HCEC 1CT (cell line): ENCODE measurements at regions not wholly inside any gene's neighbourhood (a gene's known extent, or its start where the extent isn't known, plus 50 kb on each side); places are given as distances from the start of the nearest gene placed in this dataset.

Experiments
- DNase-seq: peaks from one replicate; pipeline ENCODE4 v3.0.0-alpha.2; 2017

DNA sequence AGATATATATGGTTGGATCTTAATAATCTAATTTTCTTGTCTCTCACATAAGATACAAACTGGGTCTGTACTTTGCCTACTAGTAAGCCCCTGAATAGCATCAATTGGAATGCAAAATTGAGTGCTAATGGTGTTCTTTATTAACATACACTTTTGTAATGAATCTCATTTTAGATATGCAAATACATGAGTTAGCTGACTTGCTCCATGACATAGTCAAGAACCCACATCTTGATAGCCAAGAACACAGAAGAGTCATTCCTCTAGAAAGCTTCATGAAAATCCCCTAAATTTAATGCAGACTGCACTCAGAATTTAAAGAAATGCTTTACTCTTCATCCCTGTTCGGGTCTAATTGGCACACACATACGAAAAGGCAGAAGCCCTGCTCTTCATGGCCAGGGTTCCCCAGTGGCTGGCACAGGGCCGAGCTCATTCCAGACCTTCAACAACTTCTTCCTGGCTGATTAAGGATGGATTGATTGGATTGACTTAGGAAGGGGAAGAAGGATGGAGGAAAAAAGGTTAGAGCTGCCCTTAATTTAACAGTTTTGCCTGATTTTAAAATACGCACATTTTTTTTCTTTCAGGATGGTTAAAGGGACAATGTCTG is 431.1 kb upstream of the KLF6 start:
- no peak for DNase-seq

DNA sequence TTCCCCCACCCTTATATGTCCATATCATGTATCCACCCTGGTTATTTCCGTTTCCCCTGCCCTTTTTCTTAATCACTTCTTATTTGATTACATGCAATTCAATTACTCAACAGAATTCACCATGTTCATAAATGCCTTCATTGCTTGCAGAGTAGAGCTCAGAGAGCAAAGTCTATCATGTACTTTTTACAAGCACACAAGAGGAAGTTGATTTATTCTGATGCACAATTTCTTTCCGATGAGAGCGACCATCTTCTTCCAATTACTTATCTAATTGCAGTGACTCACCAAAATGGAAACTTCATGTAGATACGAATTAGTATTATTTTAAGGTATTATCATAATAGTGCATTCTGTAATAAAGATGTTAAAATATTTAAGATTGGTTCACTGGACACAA is 430.5 kb upstream of the KLF6 start:
- no peak for DNase-seq

DNA sequence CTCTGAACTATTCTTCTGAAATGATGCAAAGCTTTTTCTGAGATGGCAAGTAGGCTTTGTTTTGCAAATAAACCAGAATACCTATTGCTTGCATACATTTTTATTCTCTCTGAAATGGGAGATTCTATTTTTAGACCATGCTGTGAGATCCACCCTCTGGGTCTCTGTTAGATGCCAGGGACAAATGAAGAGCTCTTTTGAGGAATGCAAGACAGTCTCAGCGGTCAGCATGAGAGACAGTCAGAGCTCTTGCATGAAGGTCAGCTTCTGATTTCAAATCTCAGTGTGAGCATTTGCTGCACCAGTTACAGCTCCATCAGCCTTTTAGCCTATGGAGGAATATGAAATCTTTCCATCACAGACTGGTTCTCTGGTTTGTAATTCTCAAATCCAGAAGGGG is 429.9 kb upstream of the KLF6 start:
- DNase-seq = no peak

DNA sequence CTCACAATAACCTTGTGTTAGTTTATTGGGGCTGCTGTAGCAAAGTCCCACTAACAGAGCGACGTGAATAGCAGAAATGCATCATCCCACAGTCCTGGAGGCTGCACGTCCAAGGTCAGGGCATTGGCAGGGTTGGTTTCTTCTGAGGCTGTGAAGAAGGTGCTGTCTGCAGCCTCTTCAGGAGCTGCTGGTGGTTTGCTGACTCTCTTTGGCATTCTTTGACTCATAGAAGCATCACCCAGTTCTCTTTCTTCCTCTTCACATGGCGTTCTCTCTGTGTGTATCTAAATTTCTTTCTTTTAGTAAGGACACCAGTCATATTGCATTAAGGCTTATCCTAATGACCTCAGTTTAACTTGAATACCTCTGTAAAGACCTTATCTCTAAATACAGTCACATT is 428.4 kb upstream of the KLF6 start:
- peak; percentile 55 for DNase-seq

DNA sequence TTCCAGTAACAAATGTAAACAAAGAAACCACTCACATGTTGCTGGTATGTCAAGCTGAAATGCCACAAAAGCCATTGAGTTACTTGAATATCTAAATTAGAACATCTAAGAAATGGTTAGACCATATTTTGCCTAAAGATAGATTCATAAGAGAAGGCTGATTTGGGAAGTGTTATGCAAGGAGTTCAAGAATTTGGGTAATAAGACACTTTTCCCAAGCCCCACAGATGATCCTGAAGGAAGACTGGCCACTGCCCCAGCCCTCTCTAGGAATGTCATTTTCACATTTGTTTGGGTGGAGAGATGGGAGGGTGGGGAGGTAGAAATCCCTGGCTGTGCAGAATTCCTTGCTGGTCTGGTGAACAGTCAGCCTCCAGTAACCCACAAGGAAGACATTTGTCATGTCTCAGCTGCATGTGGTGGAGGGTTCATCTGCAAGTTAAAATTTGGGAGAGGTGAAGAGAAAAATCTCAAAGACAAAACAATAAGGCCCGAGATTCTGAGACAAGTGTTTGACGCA is 427.2 kb upstream of the KLF6 start:
- no peak for DNase-seq

DNA sequence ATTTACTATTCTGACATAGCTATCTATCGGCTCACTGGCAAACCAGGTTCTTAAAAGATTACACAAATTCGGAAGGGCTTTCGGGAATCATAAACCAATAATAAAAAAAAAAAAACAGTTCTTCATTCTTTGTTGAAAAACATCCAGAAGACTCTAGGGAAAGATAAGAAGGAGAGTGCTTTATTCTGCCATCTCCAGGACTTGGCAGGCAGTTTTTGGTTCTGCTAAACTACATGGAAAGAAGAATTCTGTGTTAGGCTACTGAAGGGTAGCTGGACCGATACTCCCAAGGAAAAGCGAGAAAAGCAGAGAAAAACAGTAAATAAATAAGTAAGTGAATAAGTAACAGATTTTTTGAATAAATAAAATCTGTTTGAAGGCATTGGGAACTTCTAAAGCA is 423.5 kb upstream of the KLF6 start:
- DNase-seq = no peak

DNA sequence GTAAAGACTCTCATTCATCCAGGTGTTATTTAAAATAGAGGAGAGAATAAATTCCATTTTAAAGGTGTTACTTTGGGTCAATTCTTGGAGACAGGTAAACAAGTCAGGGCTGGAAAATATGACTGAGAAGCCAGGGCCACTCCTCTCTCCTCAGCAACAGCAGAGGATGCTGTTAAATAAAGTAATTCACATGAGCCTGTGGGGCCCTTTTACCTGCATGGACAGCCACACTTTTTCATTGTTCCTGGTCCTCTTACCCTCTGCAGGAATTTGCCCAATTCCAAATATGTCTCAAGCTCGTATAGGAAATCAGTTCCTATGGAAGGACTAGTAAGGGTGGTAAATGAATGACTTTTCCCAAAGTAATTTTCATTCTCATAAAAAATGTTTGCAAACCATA is 420.1 kb upstream of the KLF6 start:
- DNase-seq = no peak

DNA sequence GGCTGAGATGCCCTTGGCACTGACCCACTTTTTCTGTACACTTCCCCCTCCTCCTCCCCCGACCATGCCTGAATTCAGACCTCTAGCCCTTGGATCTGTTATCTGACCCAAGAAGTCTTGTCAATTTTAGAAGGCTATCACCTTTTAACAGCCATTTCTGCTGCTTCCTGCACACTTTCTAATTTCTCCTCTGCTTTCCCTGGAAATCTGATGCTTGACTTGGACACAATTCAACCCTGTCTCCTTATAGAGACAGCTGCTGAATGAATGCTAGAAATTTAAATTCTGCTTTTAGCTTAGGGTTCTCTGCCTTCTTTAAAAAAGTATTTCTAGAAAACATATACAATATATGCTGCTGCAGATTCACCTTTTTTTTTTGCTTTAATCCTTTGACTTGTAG is 417.9 kb upstream of the KLF6 start:
- no peak for DNase-seq

DNA sequence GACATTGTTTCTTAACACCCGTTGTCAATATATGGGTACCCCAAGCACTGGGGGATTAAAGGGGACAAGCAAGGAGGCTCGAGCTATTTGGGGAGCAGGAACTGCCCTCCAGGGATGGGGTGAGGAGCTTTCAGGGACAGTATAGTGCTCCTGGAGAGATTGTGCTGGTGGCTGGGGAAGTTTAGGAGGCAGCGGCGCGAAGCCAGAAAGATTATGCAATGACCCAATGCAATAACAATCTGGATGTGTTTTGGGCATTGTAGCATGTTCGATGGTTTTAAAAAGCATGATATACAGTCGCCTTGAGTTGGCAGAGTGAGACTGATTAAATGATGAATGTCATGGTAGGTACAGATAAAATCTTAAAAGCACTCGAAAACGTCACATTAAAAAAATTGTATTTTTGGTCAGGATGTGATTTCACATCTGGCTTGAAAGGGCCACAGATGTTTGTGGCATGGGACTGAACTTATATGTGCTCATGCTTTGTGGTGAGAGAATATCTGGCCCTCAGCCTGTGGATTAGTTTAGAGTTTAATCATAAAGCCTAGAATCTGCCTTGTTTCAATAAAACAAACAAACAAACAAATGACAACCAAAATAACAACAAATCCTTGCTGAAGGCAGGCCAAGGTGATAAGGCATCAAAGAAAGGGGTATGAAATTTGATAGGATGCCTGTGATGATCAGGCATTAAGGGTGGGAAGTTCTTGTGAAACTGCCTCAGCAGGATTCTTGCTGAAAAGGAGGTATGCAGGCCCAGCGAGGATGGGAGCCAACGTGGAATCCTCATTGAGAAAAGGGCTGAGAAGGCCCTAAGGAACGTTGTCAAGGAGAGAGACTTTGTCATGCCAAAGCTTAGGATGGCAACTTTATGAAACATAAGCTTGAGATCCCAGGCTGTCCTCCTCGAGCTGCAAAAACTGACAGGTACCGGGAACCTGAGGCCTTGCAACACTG is 417.1 kb upstream of the KLF6 start:
- DNase-seq = no peak

DNA sequence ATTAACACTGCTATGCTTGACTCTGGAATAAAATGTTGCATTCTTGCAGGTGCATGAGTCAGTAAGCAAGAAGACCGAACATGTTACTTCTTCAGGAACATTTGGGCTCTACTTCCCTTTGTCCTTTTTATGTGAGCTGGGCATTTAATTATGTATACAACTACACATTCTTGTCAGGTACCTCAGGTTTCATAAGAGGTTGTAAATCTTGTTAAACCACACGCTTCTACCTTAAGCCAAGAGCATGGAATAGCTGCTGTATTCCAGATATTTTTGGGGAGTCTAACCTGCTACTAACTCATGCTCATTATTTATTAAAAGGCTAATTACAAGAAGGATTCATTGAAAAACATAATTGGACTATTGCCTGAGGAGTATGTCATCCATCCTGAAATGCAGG is 414.2 kb upstream of the KLF6 start:
- no peak for DNase-seq

DNA sequence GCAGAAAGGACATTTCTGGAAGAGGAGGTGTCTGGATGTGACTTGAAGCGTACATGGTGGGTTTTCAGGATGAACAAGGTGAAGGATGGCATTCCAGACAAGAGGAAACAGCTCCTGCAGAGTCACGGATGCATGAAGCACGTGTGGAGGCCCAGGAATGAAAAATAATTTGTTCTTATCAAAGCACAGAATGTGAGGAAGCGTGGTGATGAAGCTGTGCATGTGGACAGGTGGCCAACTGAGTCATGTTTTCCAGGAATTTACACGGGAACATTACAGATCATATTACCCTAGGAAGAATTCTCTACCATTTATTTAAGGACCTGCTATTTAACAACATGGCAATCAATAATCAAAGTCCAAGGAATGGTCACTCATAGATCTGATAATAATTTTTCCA is 413.2 kb upstream of the KLF6 start:
- no peak for DNase-seq

DNA sequence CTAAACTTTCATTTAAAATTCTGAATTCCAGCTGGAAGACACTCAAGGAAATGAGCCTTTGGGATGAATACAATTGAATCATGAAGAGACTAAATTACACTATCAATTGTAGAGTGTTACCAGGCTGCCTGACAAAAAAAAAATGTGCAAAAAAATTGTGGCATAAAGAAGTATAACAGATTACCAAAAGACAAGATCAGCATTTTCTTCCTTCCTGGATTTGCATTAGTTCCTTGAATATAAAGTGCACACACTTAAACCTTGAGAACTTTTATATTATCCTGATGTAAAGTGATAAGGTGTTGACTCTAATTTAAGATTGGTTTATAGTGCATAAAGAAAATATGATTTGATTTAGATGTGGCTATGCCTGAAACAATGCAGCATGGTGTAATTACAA is 412.7 kb upstream of the KLF6 start:
- no peak for DNase-seq

DNA sequence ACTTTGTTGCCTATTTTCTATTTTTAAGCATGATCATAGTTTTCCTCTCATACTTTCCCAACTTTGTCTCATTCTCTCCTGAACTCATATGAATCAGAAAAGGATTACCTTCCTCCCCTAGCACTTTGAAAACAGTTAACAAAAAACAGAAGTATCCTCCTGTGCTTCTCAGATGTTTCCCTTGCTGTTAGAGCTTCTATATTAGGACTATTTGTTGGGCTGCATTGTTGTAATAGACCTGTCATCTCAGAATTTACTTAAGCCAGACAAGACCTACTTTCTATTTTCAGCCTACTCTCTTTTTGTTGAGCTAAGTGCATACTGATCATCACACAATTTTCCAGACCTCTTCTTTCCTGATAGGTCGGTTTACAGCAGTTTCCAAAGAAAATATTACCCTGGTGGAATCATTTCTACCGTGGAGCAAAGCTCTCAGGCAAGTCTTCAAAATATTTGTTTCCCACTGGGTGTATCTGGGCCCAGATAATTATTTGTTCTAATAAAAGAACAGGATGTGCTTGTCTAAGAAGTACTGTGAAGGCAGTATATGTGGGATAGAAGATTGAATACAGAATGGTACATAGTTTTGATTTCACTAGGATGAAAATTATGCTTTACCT is 411.9 kb upstream of the KLF6 start:
- DNase-seq = no peak

DNA sequence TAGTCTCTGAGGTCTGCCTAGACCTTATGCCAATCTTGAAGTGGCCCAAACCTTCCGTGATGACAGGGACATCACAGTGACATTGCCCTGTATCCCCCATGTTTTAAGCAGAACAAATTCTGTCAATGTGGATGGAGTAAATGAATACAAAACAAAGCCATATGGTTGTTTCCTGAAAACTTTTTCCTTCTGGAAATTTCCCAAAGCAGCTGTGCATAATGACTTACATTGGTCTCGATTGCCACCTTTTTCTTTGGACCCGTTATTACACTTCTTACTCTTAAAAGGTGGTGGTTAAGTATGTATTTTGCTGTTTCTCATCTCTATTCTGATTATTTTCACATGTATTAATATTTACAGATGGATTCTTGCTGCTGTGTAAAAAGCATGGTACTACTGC is 411.2 kb upstream of the KLF6 start:
- no peak for DNase-seq

DNA sequence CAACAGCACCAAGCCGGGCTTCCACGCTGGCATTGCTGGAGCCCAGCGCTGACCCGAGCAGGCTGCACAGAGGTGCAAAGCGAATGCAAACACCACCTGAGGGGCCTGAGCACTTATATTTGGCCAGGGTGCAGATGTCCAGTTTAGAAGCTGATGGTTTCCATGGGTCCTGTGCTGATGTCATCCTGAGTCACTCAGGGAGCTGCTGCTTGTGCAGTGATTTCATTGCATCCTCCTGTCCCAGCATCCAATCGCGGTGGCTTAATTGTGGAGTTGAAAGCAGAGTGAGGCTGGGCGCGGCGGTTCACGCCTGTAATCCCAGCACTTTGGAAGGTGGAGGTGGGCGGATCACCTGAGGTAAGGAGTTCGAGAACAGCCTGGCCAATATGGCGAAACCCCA is 410.2 kb upstream of the KLF6 start:
- peak; percentile 81 for DNase-seq

DNA sequence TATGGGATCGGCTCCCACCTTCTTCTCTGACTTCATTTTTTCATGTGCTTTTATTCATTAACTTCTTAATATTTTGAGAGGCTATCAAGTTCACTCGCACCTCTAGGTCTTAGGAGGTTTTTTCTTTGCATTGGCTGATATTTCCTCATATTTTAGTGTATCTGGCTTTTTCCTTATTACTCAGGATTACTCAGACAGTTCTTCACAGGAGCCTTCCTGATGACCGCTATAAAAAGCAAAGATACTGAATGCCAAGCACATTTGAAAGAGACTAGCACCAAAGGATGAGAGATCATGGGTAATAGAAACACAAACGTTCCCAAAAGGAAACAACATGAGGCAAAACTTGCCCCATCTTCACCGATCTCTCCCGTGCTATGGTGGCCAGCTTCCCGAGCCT is 409.2 kb upstream of the KLF6 start:
- peak; percentile 63 for DNase-seq

DNA sequence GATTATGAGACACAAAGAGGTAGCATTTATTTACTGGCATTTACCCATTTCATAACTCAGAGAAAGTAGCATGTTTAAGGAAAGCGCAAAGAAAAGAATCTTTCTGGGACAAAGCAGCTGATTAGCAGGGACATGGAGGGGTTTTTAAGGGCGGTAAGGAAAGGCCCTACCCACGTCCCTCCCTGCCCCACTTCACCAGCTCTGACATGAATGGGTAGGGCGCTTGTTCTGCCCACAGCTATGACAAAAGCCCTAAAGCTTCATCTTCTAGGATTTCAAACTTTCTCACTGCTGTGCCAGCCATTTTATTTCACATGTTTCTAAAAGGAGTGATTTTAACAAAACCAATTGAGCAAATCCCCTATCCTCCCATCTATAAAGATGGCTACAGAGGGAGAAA is 406.9 kb upstream of the KLF6 start:
- DNase-seq = no peak

DNA sequence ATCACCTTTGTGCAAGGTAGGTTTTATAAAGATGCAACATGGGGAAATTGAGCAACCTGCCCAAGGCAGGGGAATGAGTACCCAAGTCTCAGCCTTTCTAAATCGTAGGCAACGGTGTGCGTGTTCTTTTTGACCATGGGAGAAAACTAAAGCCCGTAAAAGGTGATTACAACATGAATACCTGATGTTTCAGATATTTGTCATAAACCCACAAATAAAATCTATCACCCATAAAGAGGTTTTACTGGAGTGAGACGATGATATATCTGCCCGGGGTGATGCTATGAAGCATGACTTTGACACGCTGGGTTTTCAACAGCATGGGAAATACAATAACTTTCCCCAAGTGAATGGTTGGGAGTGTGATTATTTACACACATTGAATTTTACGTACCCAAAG is 406.3 kb upstream of the KLF6 start:
- no peak for DNase-seq

DNA sequence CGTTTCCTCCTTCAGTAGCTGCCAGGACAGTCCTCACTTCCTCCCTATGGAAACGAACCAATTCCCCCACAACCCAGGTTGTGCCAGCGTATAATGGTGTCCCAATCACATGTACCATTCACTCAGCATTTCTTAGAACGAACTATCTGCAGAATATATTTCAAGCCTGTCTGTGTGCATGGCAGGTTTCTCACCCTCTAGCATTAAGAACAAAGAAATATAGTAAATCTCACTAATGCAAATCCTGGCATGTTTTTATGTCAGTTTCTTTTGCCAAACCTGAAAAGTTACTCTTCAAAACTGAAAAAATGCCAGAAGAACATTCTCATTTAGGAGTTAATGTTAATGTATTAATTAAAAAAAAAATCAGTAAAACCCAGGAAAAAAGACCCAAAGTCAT is 405.9 kb upstream of the KLF6 start:
- no peak for DNase-seq

DNA sequence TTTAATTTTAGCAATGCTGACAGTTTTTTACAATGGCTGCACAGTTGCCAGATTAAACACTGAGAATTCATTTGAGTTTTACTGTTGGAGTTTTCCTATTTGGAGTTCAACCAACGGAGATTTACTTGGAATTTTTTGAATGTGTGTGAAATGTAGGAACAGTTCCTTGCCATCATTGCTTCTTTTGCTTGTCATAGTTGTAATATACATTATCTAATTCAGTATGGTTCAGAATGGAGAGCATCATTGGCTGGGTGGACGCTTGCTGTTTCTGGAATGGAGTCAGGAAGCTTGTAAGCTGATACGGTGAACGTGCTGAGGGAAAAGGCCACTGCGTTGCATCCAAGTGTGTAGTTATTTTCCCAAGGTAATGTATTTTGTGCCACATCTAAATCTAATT is 404.3 kb upstream of the KLF6 start:
- DNase-seq = no peak

DNA sequence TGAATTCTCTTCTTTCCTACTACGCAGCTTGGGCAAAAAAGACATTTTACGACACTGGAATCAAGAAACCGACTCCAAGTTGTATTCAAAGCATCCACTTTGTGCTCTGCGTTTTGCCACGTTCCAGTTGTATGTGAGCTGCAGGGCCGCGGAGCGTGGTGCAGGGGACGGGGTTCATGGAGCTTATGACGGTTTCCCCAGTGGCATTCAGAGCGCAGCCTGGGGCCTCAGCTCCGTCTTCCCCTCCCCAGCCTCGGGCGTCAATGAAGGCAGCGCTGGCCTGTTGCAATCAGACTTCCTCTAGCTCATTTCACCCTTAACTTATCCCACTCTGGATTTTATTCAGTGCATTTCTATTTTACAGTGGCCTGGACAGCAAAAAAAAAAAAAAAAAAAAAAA is 403.4 kb upstream of the KLF6 start:
- DNase-seq = no peak

DNA sequence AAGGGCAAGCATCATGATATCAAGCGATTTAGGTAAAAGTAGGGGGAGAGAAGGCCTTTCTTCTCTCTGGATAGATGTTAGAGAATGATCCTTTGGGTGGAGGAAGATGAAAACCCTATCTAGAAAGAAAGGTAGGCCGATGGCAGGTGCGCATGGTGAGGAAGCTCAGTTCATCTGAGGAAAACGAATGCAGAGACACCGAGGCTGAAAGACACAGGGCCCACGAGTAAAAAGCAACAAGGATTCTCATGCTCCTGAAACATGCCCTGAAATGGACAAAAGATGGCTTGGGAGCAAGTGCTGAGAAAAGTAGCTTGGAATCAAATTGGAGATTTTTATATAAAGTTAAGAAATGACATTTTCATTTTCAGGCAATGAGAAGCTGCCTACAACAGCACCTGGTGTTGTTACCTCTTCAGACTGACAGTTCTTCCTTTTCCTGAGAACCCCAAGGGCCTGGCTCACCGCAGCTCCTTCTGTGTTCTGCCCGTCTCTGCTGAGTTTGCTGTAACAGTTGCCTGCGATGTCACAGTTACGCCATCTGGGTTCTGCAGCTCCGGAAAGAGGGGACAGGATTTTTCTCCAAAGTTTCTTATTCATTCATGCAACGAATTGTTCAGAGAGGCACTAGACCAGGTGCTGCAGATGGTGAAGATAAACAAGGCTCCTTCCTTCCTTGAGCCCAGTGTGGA is 402.0 kb upstream of the KLF6 start:
- no peak for DNase-seq

DNA sequence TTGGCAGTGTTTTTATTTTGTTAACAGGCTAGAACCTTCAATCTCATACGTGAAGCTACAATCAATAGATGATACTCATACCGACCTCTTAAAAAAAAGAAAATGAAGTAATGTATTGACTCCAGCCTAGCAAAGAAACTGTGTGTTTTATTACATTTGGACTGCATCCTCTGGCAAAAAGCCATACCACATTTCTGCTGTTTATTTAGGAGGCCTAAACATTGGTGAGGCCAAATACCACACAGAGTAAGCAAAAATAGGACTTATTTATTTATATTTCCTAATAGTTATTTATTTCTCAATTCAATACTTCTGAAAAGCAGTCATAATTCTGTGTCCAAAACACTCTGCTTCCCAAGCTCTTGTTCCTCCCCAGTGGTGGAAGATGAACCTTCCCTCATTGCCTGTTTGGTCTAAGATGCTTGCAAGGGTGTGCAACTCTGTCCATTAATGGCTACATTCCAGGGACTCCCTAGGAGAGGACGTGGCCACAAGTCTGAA is 398.8 kb upstream of the KLF6 start:
- peak; percentile 59 for DNase-seq
